ENCODE measurements at regions not wholly inside any gene's neighbourhood (a gene's known extent, or its start where the extent isn't known, plus 50 kb on each side); places are given as distances from the start of the nearest gene placed in this dataset.
A peak's percentile ranks its signal among the peaks of the same experiment; 100 is the strongest.

DNA sequence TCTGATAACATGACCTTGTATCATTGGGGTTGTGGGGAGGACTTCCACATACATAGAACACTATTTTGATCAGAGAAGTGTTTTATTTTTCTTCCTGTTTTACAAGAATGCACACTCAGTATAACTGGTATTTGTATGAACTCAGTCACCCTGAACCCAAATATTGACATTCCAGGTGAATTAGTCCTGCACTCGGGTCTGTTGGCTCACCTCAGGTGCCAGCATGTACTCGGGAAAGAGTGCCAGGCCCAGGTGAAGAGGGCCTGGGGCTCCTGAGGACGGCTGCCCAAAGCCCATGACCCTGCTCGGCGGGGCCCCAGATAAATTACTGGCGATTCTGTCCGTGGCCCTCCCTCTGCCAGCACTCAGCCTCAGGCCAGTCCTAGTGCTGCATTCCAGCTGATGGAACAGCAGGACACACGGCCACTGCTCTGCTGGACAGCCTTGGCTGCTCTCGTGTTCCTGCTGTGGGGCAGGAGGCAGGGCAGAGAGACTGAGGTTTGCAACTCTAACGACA lies 75.4 kb upstream of the TMPRSS2 start:
- Histone ChIP-seq H3K9me3 (no peaks in the 10 kb centered on the region), H3K27ac (peak overlapping the region; percentile 85 to 92 (median 88)), H3K36me3 (replicated peaks in 1 of 2; ENCODE audit: insufficient read depth in 1 of 2, low read depth in 2 of 2) (no peaks in the 10 kb centered on the region), H3K4me1 (peaks cover 23% of the 10 kb centered on the region), H3K27me3 (no peaks in the 10 kb centered on the region), H3K4me3 (no peak overlapping the region)
- DNase-seq (peak; percentile 74 to 87 (median 85)), ATAC-seq (peak; percentile 98)
- WGBS, 2 donors: 8% methylated on average over 10 of the region's 10 CpGs; no CpG with 5 or more reads in 1 of the 2 donors
- no peak for TF ChIP-seq CTCF (IDR thresholded peaks at IDR 0.05)
- TF ChIP-seq POLR2A (IDR thresholded peaks at IDR 0.05): peak in 1 of 3 donors; percentile 25
- intact Hi-C loops (cut with DNase I): no loop called here

GRCh38 chr21:41582866-41583265 lies 74.9 kb upstream of the TMPRSS2 start:
- DNase-seq (no peak), ATAC-seq (no peak)
- H3K27me3 ChIP-seq: no peaks in the 10 kb centered on the region
- no peaks in the 10 kb centered on the region for H3K36me3 ChIP-seq (replicated peaks in 1 of 2; ENCODE audit: insufficient read depth in 1 of 2, low read depth in 2 of 2)
- no peaks in the 10 kb centered on the region for H3K9me3 ChIP-seq
- intact Hi-C loops (cut with DNase I): no loop called here
- no peak overlapping the region for H3K4me3 ChIP-seq
- peaks cover 23% of the 10 kb centered on the region for H3K4me1 ChIP-seq
- H3K27ac ChIP-seq: peak overlapping the region; percentile 85 to 92 (median 88)
- 42 to 51% methylated on average over 7 of the region's 7 CpGs for WGBS, 2 donors
- TF ChIP-seq CTCF (IDR thresholded peaks at IDR 0.05) (no peak), POLR2A (IDR thresholded peaks at IDR 0.05) (no peak)

GRCh38 chr21:41582298-41582840 lies 74.4 kb upstream of the TMPRSS2 start:
- WGBS, 2 donors: 84 to 90% methylated on average over 7 of the region's 7 CpGs
- peak overlapping the region; percentile 85 to 92 (median 88) for H3K27ac ChIP-seq
- DNase-seq (no peak), ATAC-seq (no peak)
- TF ChIP-seq CTCF (IDR thresholded peaks at IDR 0.05) (no peak), POLR2A (IDR thresholded peaks at IDR 0.05) (no peak)
- H3K4me3 ChIP-seq: no peak overlapping the region
- no peaks in the 10 kb centered on the region for H3K36me3 ChIP-seq (replicated peaks in 1 of 2; ENCODE audit: insufficient read depth in 1 of 2, low read depth in 2 of 2)
- no peaks in the 10 kb centered on the region for H3K9me3 ChIP-seq
- intact Hi-C loops (cut with DNase I): no loop called here
- no peaks in the 10 kb centered on the region for H3K27me3 ChIP-seq
- peaks cover 23% of the 10 kb centered on the region for H3K4me1 ChIP-seq

DNA sequence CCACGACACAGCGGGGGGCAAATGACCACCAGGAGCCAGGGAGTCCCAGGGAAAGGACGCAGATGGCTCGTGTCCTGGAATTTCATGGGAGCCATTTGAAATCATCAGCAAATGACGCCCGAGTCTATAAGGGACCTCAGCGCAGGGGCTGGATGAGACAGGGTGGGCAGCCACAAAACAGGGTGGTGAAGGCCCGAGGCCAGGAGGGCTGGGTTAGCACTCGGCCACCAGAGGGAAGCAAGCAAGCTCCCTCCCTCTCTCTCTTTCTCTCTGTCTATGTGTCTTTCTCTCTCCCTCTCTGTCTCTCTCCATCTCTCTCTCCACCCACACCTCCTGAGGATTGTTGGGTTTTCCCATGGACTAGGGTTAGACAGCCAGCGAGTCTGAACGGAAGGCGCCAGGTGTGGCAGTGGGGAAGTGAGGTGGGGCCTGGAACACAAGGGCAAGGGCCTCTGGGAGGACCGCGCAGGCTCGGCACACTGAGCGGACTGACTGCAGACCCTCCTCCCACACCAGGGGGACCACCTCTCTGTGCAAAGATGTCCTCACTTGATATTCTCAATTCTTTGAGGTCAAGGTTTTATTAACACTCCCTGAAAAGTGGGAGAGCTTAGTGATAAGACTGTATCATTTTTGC lies 73.8 kb upstream of the TMPRSS2 start:
- Histone ChIP-seq H3K36me3 (replicated peaks in 1 of 2; ENCODE audit: insufficient read depth in 1 of 2, low read depth in 2 of 2) (no peaks in the 10 kb centered on the region), H3K27me3 (no peaks in the 10 kb centered on the region), H3K9me3 (no peaks in the 10 kb centered on the region), H3K4me3 (no peak overlapping the region), H3K4me1 (peaks cover 23% of the 10 kb centered on the region), H3K27ac (peak overlapping the region in 2 of 4 donors; percentile 85 to 91)
- 87 to 93% methylated on average over 13 to 16 of the region's 16 CpGs for WGBS, 2 donors
- TF ChIP-seq POLR2A (IDR thresholded peaks at IDR 0.05) (no peak), CTCF (IDR thresholded peaks at IDR 0.05) (no peak)
- ATAC-seq (no peak), DNase-seq (no peak)
- intact Hi-C loops (cut with DNase I): no loop called here
